WTC11 (cell line): ENCODE measurements at regions not wholly inside any gene's neighbourhood (a gene's known extent, or its start where the extent isn't known, plus 50 kb on each side); places are given as distances from the start of the nearest gene placed in this dataset.

Source experiments
- ATAC-seq: fragments of 200-7000 bp; cut with Tn5 transposase; 2 replicates; pipeline ENCODE4 v1.10.0; 2021; ENCODE audit warnings: mild to moderate bottlenecking, moderate library complexity
- CTCF ChIA-PET: fragments of 300-600 bp; sonication (Branson Sonifier 250); formaldehyde crosslinking; loops from one replicate; lab custom pipeline; 2021; ENCODE audit warnings: antibody characterized with exemption; lab: Charles Lee
- POLR2A ChIA-PET: fragments of 350-600 bp; sonication (Branson Sonifier 250); formaldehyde crosslinking; loops from one replicate; lab custom pipeline; 2021; ENCODE audit warnings: antibody characterized with exemption; lab: Charles Lee
- DNase-seq: peaks from one replicate; pipeline ENCODE4 v3.0.0; 2021; ENCODE audit warnings: low spot score
- H3K27ac Mint-ChIP-seq: 2 replicates; pipeline ENCODE4 v1.8.0; 2021; ENCODE audit warnings: mixed read lengths
- H3K27me3 Mint-ChIP-seq: 2 replicates; pipeline ENCODE4 v1.8.0; 2021; ENCODE audit warnings: low read depth, mild to moderate bottlenecking, moderate library complexity, mixed read lengths
- H3K36me3 Mint-ChIP-seq: 2 replicates; pipeline ENCODE4 v1.8.0; 2021; ENCODE audit warnings: mixed read lengths
- H3K4me1 Mint-ChIP-seq: 2 replicates; pipeline ENCODE4 v1.8.0; 2022; ENCODE audit warnings: mixed read lengths
- H3K4me3 Mint-ChIP-seq: 2 replicates; pipeline ENCODE4 v1.8.0; 2021; ENCODE audit warnings: mild to moderate bottlenecking, moderate library complexity, mixed read lengths
- H3K9me3 Mint-ChIP-seq: 2 replicates; pipeline ENCODE4 v1.8.0; 2021; ENCODE audit warnings: mixed read lengths
- CREM ChIP-seq: sonication (generic); formaldehyde crosslinking; IDR thresholded peaks from 2 replicates; pipeline ENCODE4 v1.8.1; 2022; ENCODE audit warnings: mild to moderate bottlenecking, missing genetic modification reagents, moderate library complexity
- ELF4 ChIP-seq: sonication (generic); formaldehyde crosslinking; IDR thresholded peaks from 2 replicates; pipeline ENCODE4 v1.8.1; 2022; ENCODE audit warnings: low read depth, mild to moderate bottlenecking, moderate library complexity, missing genetic modification reagents
- EMX1 ChIP-seq: fragments of 250-450 bp; sonication (Bioruptor Pico); IDR thresholded peaks from 2 replicates; pipeline ENCODE4 v1.8.0; 2021; ENCODE audit warnings: mild to moderate bottlenecking
- ESRRA ChIP-seq: sonication (generic); formaldehyde crosslinking; IDR thresholded peaks from 2 replicates; pipeline ENCODE4 v1.8.1; 2022; ENCODE audit warnings: mild to moderate bottlenecking, missing genetic modification reagents, borderline replicate concordance
- GRHL2 ChIP-seq: fragments of 250-450 bp; sonication (Bioruptor Pico); IDR thresholded peaks from 2 replicates; pipeline ENCODE4 v1.8.0; 2022; ENCODE audit warnings: mild to moderate bottlenecking, moderate library complexity; ENCODE audit not compliant: insufficient replicate concordance, severe bottlenecking
- HMGA2 ChIP-seq: fragments of 250-450 bp; sonication (Bioruptor Pico); IDR thresholded peaks from 2 replicates; pipeline ENCODE4 v1.4.0; 2021; ENCODE audit warnings: mild to moderate bottlenecking, moderate library complexity
- JAZF1 ChIP-seq: fragments of 250-450 bp; sonication (Bioruptor Pico); IDR thresholded peaks from 2 replicates; pipeline ENCODE4 v1.9.0; 2021; ENCODE audit warnings: moderate library complexity, mild to moderate bottlenecking, inconsistent platforms
- KAT7 ChIP-seq: sonication (generic); formaldehyde crosslinking; IDR thresholded peaks from 2 replicates; pipeline ENCODE4 v1.8.1; 2023; ENCODE audit warnings: missing genetic modification reagents, mild to moderate bottlenecking, borderline replicate concordance
- NR1H2 ChIP-seq: sonication (generic); formaldehyde crosslinking; IDR thresholded peaks from 2 replicates; pipeline ENCODE4 v1.9.0; 2021; ENCODE audit warnings: mild to moderate bottlenecking, moderate library complexity, missing genetic modification reagents
- NR3C1 ChIP-seq: sonication (generic); formaldehyde crosslinking; conservative IDR thresholded peaks from 2 replicates; pipeline ENCODE4 v1.8.1; 2023; ENCODE audit warnings: low read depth, mild to moderate bottlenecking, missing genetic modification reagents
- PRRX2 ChIP-seq: fragments of 250-450 bp; sonication (Bioruptor Pico); IDR thresholded peaks from 2 replicates; pipeline ENCODE4 v1.8.0; 2021; ENCODE audit warnings: mild to moderate bottlenecking
- RORB ChIP-seq: fragments of 250-450 bp; sonication (Bioruptor Pico); IDR thresholded peaks from 2 replicates; pipeline ENCODE4 v1.9.0; 2021; ENCODE audit warnings: mild to moderate bottlenecking
- SMAD4 ChIP-seq: sonication (generic); formaldehyde crosslinking; IDR thresholded peaks from 2 replicates; pipeline ENCODE4 v1.8.0; 2022; ENCODE audit warnings: mild to moderate bottlenecking, missing genetic modification reagents
- SP1 ChIP-seq: sonication (generic); formaldehyde crosslinking; conservative IDR thresholded peaks from 2 replicates; pipeline ENCODE4 v1.8.1; 2022; ENCODE audit warnings: missing genetic modification reagents
- TEAD1 ChIP-seq: sonication (generic); formaldehyde crosslinking; IDR thresholded peaks from 2 replicates; pipeline ENCODE4 v1.8.0; 2022; ENCODE audit warnings: mild to moderate bottlenecking, missing genetic modification reagents
- ZNF396 ChIP-seq: fragments of 250-450 bp; sonication (Bioruptor Pico); IDR thresholded peaks from 2 replicates; pipeline ENCODE4 v1.8.0; 2021; ENCODE audit warnings: mild to moderate bottlenecking, moderate library complexity, borderline replicate concordance
- ZNF671 ChIP-seq: fragments of 250-450 bp; sonication (Bioruptor Pico); IDR thresholded peaks from 2 replicates; pipeline ENCODE4 v1.8.0; 2021; ENCODE audit warnings: mild to moderate bottlenecking
- TF ChIP-seq, protein P1 (sequence below): sonication (generic); formaldehyde crosslinking; IDR thresholded peaks from 2 replicates; pipeline ENCODE4 v1.8.1; 2022; ENCODE audit warnings: low read depth, mild to moderate bottlenecking, moderate library complexity, missing genetic modification reagents, borderline replicate concordance
- TF ChIP-seq, protein P2 (sequence below): sonication (generic); formaldehyde crosslinking; IDR thresholded peaks from 2 replicates; pipeline ENCODE4 v1.8.0; 2022; ENCODE audit warnings: mild to moderate bottlenecking, missing genetic modification reagents
- TF ChIP-seq, protein P3 (sequence below): sonication (generic); formaldehyde crosslinking; conservative IDR thresholded peaks from 2 replicates; pipeline ENCODE4 v1.8.1; 2022; ENCODE audit warnings: mild to moderate bottlenecking, missing genetic modification reagents
- TF ChIP-seq, protein P4 (sequence below): fragments of 250-450 bp; sonication (Bioruptor Pico); conservative IDR thresholded peaks from 2 replicates; pipeline ENCODE4 v1.9.0; 2021; ENCODE audit warnings: mild to moderate bottlenecking
- TF ChIP-seq, protein P5 (sequence below): sonication (generic); formaldehyde crosslinking; IDR thresholded peaks from 2 replicates; pipeline ENCODE4 v1.8.1; 2023; ENCODE audit warnings: mild to moderate bottlenecking, missing genetic modification reagents
- TF ChIP-seq, protein P6 (sequence below): fragments of 250-450 bp; sonication (Bioruptor Pico); IDR thresholded peaks from 2 replicates; pipeline ENCODE4 v1.9.0; 2021; ENCODE audit warnings: moderate library complexity, mild to moderate bottlenecking, inconsistent platforms, borderline replicate concordance

DNA sequence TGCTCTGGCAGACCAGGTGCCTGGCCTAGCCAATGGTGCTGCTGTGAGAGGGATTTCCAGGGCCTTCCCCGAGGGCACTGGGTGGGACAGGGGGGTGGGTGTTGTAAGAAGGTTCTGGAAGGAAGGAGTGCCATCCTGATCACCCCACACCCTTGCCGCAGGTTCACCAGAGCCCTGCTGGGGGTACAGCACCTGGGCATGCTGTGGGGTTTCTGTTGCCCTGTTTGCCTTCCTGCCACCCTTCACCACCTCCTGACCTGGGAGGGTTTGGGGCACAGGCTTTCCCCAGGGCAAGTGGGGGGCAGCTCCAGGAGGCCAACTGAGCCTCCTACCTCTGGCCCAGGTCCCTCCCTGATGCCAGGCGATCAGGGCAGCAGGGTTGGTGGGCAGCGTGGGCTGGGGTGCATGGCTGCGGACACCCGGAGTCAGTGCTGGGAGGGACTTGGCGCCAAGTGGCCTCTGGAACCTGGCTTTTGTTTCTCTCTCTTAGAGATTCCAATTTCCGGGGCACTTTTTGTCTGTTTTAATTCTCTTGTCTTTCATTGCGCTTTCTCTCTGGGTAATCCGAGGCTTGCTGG lies 318.8 kb downstream of the PTPRU start:
- TF ChIP-seq NR1H2 (CRISPR knock-in tag) (no peak), SMAD4 (CRISPR knock-in tag) (no peak), CREM (CRISPR knock-in tag) (no peak)
- TF ChIP-seq, protein P1, sequence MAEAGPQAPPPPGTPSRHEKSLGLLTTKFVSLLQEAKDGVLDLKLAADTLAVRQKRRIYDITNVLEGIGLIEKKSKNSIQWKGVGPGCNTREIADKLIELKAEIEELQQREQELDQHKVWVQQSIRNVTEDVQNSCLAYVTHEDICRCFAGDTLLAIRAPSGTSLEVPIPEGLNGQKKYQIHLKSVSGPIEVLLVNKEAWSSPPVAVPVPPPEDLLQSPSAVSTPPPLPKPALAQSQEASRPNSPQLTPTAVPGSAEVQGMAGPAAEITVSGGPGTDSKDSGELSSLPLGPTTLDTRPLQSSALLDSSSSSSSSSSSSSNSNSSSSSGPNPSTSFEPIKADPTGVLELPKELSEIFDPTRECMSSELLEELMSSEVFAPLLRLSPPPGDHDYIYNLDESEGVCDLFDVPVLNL (CRISPR knock-in tag), result no peak
- TF ChIP-seq, protein P2, sequence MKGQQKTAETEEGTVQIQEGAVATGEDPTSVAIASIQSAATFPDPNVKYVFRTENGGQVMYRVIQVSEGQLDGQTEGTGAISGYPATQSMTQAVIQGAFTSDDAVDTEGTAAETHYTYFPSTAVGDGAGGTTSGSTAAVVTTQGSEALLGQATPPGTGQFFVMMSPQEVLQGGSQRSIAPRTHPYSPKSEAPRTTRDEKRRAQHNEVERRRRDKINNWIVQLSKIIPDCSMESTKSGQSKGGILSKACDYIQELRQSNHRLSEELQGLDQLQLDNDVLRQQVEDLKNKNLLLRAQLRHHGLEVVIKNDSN (CRISPR knock-in tag), result no peak
- TF ChIP-seq, all 79 proteins: peak for 0
- Mint-ChIP-seq H3K36me3 (no peaks in the 10 kb centered on the region), H3K4me1 (peaks cover 8% of the 10 kb centered on the region), H3K9me3 (no peaks in the 10 kb centered on the region), H3K4me3 (no peak overlapping the region), H3K27ac (no peak overlapping the region), H3K27me3 (no peaks in the 10 kb centered on the region; the same call in 1 of the 2 replicates)
- ATAC-seq, result no peak
- CTCF ChIA-PET, result no interaction called here
- no peak for DNase-seq
- POLR2A ChIA-PET, result no interaction called here

DNA sequence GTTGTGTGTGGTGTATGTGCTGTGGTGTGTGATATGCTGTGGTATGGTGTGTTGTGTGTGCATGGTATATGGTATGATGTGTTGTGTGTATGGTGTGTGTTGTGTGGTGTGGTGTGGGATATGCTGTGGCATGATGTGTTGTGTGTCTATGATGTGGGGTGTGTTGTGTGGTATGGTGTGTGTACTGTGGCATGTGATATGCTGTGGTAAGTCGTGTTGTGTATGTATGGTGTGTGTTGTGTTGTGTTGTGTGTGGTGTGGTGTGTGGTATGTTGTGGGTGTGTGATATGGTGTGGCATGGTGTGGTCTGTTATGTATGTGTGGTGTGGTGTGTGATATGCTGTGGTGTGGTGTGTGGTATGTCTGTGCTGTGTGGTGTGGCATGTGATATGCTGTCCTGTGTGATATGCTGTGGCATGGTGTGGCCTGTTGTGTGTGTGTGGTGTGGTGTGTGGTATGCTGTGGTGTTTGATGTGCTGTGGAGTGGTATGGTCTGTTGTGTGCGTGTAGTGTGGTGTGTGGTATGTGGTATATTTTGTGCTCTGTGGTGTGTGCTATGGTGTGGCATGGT lies 318.0 kb downstream of the PTPRU start:
- Mint-ChIP-seq H3K4me1 (peaks cover 10% of the 10 kb centered on the region), H3K9me3 (no peaks in the 10 kb centered on the region), H3K4me3 (no peak overlapping the region), H3K36me3 (no peaks in the 10 kb centered on the region), H3K27me3 (no peaks in the 10 kb centered on the region; the same call in 1 of the 2 replicates), H3K27ac (no peak overlapping the region)
- TF ChIP-seq ESRRA (CRISPR knock-in tag), result no peak
- TF ChIP-seq, protein P3, sequence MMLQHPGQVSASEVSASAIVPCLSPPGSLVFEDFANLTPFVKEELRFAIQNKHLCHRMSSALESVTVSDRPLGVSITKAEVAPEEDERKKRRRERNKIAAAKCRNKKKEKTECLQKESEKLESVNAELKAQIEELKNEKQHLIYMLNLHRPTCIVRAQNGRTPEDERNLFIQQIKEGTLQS, result no peak
- TF ChIP-seq ELF4, result no peak
- no peak for TF ChIP-seq NR3C1 (CRISPR knock-in tag)
- no peak for TF ChIP-seq RORB
- TF ChIP-seq KAT7, result no peak
- no peak for TF ChIP-seq SP1 (CRISPR knock-in tag)
- TF ChIP-seq, protein P4, sequence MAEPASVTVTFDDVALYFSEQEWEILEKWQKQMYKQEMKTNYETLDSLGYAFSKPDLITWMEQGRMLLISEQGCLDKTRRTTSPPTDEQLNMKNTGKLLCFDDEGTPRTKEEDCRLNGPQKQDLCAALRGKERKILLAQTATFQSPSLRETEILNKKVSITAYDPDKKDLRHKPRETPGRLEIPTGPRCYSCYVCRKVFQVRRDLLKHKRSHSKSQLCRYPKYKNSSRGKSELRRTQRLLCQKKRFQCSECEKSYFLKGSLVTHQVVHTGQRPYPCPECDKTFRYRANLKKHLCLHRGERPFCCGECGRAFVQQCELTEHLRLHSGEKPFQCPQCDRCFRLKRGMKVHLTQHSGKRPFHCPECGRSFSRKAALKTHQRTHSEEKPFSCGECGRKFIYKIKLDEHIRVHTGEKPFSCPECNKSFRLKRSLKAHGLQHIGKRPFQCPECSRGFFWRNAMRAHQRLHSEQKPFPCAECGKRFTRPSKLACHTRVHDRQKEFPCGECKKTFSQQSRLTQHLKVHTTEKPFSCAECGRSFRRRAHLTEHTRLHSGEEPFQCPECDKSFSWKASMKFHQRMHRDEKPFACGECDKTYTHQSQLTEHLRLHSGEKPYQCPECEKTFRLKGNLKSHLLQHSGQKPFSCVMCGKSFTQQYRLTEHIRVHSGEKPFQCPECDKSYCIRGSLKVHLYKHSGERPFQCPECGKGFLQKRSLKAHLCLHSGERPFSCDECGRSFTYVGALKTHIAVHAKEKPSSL (CRISPR knock-in tag), result no peak
- TF ChIP-seq JAZF1 (CRISPR knock-in tag), result no peak
- TF ChIP-seq, protein P5, sequence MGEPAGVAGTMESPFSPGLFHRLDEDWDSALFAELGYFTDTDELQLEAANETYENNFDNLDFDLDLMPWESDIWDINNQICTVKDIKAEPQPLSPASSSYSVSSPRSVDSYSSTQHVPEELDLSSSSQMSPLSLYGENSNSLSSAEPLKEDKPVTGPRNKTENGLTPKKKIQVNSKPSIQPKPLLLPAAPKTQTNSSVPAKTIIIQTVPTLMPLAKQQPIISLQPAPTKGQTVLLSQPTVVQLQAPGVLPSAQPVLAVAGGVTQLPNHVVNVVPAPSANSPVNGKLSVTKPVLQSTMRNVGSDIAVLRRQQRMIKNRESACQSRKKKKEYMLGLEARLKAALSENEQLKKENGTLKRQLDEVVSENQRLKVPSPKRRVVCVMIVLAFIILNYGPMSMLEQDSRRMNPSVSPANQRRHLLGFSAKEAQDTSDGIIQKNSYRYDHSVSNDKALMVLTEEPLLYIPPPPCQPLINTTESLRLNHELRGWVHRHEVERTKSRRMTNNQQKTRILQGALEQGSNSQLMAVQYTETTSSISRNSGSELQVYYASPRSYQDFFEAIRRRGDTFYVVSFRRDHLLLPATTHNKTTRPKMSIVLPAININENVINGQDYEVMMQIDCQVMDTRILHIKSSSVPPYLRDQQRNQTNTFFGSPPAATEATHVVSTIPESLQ (CRISPR knock-in tag), result no peak
- no peak for TF ChIP-seq GRHL2
- no peak for TF ChIP-seq HMGA2
- TF ChIP-seq, protein P6, sequence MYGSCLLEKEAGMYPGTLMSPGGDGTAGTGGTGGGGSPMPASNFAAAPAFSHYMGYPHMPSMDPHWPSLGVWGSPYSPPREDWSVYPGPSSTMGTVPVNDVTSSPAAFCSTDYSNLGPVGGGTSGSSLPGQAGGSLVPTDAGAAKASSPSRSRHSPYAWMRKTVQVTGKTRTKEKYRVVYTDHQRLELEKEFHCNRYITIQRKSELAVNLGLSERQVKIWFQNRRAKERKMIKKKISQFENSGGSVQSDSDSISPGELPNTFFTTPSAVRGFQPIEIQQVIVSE (CRISPR knock-in tag), result no peak
- no peak for TF ChIP-seq PRRX2 (CRISPR knock-in tag)
- TF ChIP-seq ZNF396 (CRISPR knock-in tag), result no peak
- no peak for TF ChIP-seq ZNF671
- no peak for TF ChIP-seq SMAD4 (CRISPR knock-in tag)
- no peak for TF ChIP-seq TEAD1 (CRISPR knock-in tag)
- no peak for TF ChIP-seq EMX1 (CRISPR knock-in tag)
- TF ChIP-seq, protein P1 (CRISPR knock-in tag), result no peak
- CTCF ChIA-PET, result no interaction called here
- POLR2A ChIA-PET, result no interaction called here
- no peak for DNase-seq
- no peak for ATAC-seq
